HCT116 (cell line): ENCODE measurements at regions not wholly inside any gene's neighbourhood (a gene's known extent, or its start where the extent isn't known, plus 50 kb on each side); places are given as distances from the start of the nearest gene placed in this dataset.

Source experiments
- CEBPB ChIP-seq: IDR thresholded peaks from 2 replicates; pipeline ENCODE4 v1.6.1; 2012; ENCODE audit warnings: low read depth
- CTCF ChIP-seq, 3 experiments: fragments of 200-600 bp in 1 of 3; sonication (generic) in 1 of 3; IDR thresholded peaks in 2 of 3; conservative IDR thresholded peaks in 1 of 3; 2 replicates each; pipeline ENCODE4 v1.5.1; 2012 to 2017; ENCODE audit warnings: low read depth in 2 of 3, low read length in 2 of 3, antibody characterized with exemption in 1 of 3, borderline replicate concordance in 1 of 3, control low read depth in 1 of 3, mild to moderate bottlenecking in 1 of 3, mixed read lengths in 1 of 3, mixed run types in 1 of 3, moderate library complexity in 1 of 3; ENCODE audit not compliant: insufficient read depth in 1 of 3
- JUND ChIP-seq: IDR thresholded peaks from 2 replicates; pipeline ENCODE4 v1.6.1; 2012
- POLR2A ChIP-seq: IDR thresholded peaks from 2 replicates; pipeline ENCODE4 v1.7.0; 2011; ENCODE audit warnings: borderline replicate concordance; ENCODE audit not compliant: insufficient read depth, insufficient read length; ENCODE audit errors: extremely low read depth
- REST ChIP-seq: IDR thresholded peaks from 2 replicates; pipeline ENCODE4 v1.6.1; 2012; ENCODE audit warnings: low read depth
- YY1 ChIP-seq: IDR thresholded peaks from 2 replicates; pipeline ENCODE4 v1.6.1; 2011; ENCODE audit warnings: low read length, low read depth, moderate library complexity, mild to moderate bottlenecking; ENCODE audit not compliant: insufficient replicate concordance; ENCODE audit errors: extremely low read depth
- ZNF274 ChIP-seq: fragments of 200-500 bp; sonication (Bioruptor generic); IDR thresholded peaks from 2 replicates; pipeline ENCODE4 v1.6.1; 2014; ENCODE audit warnings: mild to moderate bottlenecking, low read depth, low read length, inconsistent platforms

GRCh38 chr13:78341032-78341431 lies 262.3 kb downstream of the POU4F1 start:
- TF ChIP-seq JUND (no peak), POLR2A (no peak), CTCF (IDR thresholded peaks at IDR 0.05 in 2 of 3, conservative IDR thresholded peaks at IDR 0.05 in 1 of 3; ENCODE audit: borderline replicate concordance in 1 of 3, insufficient read depth in 1 of 3, low read depth in 2 of 3, low read length in 2 of 3) (no peak), ZNF274 (no peak), YY1 (no peak), CEBPB (no peak), REST (no peak)
